HG03439 (cell line): ENCODE measurements at regions not wholly inside any gene's neighbourhood (a gene's known extent, or its start where the extent isn't known, plus 50 kb on each side); places are given as distances from the start of the nearest gene placed in this dataset.

ENCODE experiments used
- ATAC-seq: cut with Tn5 transposase; IDR thresholded peaks from one replicate; pipeline ENCODE4 v1.9.1; 2021; ENCODE audit warnings: mild to moderate bottlenecking, moderate library complexity; ENCODE audit not compliant: unreplicated experiment

- no peak for ATAC-seq
Observed at GRCh38 chr12:84691266-84691665, 221.3 kb downstream of the SLC6A15 start.

DNA sequence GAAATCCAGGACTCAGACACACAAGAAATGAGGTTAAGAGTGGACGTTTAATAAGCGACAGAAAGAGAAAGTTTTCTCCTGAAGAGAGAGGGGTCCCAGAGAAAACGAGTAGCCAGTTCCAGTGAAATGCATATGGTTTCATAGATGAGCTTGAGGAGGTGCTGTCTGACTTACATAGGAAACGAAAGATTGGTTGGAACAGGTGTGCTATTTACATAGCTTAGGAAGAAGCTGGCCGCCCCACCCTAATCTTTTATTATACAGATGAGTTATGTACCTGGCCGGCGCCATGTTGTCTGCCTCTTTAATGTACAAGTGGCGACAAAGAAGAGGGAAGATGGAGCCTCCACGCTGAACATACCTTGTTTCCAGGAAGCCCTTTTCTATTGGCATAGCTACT, 223.0 kb downstream of the SLC6A15 start:
- no peak for ATAC-seq

DNA sequence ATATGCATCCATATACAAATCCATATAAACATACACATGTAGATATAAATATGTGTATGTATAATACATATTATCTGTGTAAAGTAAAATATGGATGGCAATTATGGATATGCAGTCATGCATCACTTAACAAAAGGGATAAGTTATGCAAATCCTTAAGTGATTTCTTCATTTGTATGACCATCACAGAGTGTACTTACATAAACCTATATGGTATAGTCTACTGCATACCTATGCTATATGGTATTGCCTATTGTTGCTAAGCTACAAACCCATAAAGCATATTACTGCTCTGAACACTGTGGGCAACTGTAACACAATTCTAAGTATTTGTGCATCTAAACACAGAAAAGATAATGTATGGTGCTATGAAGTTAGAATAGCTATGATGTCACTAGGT, 227.2 kb downstream of the SLC6A15 start:
- ATAC-seq: no peak

GRCh38 chr12:84676787-84677186, 235.8 kb downstream of the SLC6A15 start:
- no peak for ATAC-seq

DNA sequence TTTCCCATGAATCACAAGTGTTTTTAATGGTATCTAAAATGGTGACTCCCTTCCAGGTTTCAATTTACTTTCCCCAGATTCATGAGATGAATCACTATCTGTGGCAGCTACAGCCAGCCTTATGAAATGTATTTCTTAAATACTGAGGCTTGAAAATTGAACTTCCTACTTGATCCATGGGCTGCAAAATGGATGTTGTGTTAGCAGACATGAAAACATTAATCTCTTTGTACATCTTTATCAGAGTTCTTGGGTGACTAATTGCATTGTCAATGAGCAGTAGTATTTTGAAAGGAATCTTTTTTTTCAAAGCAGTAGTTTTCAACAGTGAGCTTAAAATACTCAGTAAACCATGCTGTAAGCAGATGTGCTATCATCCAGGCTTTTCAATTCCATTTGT, 250.8 kb downstream of the SLC6A15 start:
- no peak for ATAC-seq

GRCh38 chr12:84660139-84660538, 252.5 kb downstream of the SLC6A15 start:
- ATAC-seq: no peak

GRCh38 chr12:84658877-84659276, 253.7 kb downstream of the SLC6A15 start:
- ATAC-seq: no peak

GRCh38 chr12:84656705-84657104, 255.9 kb downstream of the SLC6A15 start:
- ATAC-seq: no peak

DNA sequence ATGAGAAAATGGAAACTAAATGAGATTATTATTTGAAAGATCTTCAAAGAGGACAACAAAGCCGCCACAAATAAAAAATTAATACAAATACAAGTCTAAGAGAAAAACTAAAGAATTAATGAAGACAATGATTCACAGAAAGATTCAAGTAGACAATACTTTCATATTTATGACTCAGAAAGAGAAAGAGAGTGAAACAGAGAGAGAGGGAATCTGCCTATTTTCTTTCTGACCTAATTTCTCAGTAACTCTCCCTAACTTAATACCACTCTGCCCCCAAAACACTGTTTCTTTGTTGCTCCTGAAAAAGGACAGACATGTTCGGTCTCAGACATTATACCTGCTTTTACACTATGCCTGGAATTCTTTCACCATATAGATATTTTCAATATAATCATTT, 259.1 kb downstream of the SLC6A15 start:
- no peak for ATAC-seq

DNA sequence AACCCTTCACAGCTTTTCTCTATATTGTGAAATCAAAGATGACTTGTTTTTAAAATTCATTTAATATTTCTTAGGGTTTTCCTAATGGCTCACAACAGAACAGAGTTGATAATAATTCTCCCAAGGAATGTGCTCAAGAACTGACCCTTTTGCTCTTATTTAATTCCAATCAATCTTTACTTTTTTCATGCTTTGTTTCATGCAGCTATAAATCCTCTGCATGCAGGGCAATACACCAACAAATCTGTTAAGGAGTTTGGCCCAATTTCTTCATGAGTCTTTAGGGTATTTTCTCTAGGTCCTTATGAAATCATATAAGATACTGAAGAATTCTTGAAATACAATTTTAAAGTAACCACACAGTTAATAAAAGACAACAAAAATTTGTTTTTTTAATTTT, 264.2 kb downstream of the SLC6A15 start:
- ATAC-seq: no peak

GRCh38 chr12:84644908-84645307, 267.7 kb downstream of the SLC6A15 start:
- ATAC-seq: no peak

GRCh38 chr12:84643993-84644392, 268.6 kb downstream of the SLC6A15 start:
- ATAC-seq: no peak

DNA sequence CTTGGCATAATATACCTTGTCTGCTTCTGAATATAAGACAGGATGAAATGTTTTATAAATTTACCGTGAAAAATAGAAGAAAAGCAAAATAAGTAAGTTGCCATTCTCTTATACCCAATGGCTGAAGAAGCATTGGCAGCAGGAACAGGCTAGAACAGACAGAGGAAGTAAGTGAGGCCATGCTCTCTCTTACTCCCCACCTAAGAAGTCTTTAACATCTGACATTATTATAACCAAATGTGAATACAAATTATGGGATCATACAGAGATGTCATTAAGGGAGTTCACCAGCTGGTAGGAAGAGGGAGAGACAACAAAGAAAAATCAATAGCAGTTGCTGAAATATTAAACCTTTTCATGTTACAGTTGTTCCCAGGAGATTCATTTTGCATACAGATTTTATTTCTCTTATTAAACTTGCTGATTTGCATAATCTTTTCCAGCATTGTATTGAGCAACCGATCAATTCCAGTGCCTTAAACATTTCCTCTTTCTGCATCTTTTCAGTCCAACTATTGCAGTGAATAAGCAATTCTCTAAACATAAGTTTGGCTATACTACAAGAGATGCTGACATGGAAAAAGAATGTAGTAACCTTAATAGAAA, 270.6 kb downstream of the SLC6A15 start:
- no peak for ATAC-seq

GRCh38 chr12:84638811-84639368, 273.7 kb downstream of the SLC6A15 start:
- ATAC-seq: no peak

DNA sequence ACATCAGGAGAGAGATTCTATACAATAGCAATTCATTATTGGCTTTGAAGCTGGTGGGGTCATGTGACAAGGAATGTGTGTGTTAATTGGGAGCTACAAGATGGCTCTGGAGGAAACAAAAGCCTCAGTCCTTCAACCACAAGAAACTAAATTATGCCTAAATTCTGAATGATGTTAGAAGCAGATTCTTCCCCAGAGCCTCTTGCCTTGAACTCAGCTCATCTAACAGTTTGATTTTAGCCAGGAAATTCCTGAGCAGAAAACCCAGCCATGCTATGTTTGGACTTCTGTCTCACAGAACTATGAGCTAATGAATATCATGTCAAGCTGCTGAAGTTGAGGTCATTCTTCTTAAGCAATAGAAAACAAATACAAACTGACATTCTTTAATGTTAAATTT, 274.7 kb downstream of the SLC6A15 start:
- ATAC-seq: no peak

GRCh38 chr12:84636801-84637290, 275.8 kb downstream of the SLC6A15 start:
- ATAC-seq: no peak

DNA sequence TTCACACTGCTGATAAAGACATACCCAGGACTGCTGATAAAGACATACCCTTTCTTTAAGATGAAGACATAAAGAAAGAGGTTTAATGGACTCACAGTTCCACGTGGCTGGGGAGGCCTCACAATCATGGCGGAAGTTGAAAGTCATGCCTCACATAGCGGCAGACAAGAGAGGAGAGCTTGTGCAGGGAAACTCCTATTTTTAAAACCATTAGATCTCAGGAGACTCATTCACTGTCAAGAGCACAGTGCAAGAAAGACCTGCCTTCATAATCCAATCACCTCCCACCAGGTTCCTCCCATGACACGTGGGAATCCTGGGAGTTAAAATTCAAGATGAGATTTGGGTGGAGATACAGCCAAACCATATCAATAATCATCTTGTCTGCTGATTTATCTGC, 278.1 kb downstream of the SLC6A15 start:
- ATAC-seq: no peak

GRCh38 chr12:84632556-84632955, 280.0 kb downstream of the SLC6A15 start:
- no peak for ATAC-seq

DNA sequence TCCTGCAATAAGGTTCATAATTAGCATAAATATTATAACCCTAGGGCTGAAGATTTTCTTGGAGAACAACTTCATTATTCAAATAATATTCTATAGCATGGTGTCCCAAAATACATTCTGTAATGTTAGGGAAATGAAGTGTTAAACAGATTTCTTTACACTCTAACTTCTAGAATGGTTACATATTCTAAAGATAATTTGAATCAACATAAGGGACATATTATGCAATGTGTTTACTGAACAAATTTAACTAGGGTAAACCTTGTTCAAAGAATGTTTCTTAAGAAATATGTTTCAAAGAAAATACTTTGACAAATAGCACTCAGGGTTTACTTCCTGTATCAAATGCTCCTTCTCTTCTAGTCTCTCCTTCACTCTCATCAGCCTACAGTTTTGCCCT, 281.6 kb downstream of the SLC6A15 start:
- ATAC-seq: no peak

- ATAC-seq: no peak
Observed at GRCh38 chr12:84627593-84627992, 285.0 kb downstream of the SLC6A15 start.

- no peak for ATAC-seq
Observed at GRCh38 chr12:84624601-84625000, 288.0 kb downstream of the SLC6A15 start.

GRCh38 chr12:84619053-84619571, 293.5 kb downstream of the SLC6A15 start:
- no peak for ATAC-seq
